ENCODE measurements at regions not wholly inside any gene's neighbourhood (a gene's known extent, or its start where the extent isn't known, plus 50 kb on each side); places are given as distances from the start of the nearest gene placed in this dataset.

DNA sequence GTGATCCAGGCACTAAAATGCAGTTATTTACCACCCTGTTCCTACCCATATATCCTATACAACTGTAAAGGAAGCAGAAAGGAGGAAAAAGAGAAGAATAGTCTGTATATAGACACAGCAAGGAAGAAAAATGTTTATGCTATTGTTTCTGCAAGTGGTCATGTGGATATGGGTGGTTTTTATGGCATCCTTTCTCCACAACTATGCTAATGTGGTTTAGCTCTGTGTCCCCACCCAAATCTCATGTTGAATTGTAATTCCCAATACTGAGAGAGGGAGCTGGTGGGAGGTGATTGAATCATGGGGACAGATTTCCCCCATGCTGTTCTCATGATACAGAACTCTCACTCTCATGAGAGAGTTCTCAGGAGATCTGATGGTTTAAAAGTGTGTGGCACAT, 439.8 kb downstream of the ZSWIM6 start:
- no peak for DNase-seq (ENCODE audit: low read depth in 1 of 2, low spot score in 2 of 2)
- Histone ChIP-seq H3K36me3 (ENCODE audit: control insufficient read depth in 2 of 4, insufficient read depth in 4 of 4, low read length in 3 of 4) (no peaks in the 10 kb centered on the region), H2BK120ac (replicated peaks; ENCODE audit: low read depth, low read length) (no peak overlapping the region), H3K4me1 (replicated peaks in 1 of 4; ENCODE audit: control insufficient read depth in 3 of 4, insufficient read depth in 4 of 4, low read length in 3 of 4) (no peaks in the 10 kb centered on the region), H3K23ac (ENCODE audit: insufficient read length) (no peak overlapping the region), H3K4me3 (ENCODE audit: extremely low read depth in 1 of 4, insufficient read depth in 2 of 4, low read depth in 3 of 4, low read length in 4 of 4) (no peak overlapping the region), H4K5ac (ENCODE audit: insufficient read length, low read depth, low read length) (no peak overlapping the region), H2BK12ac (ENCODE audit: low read depth, low read length) (no peak overlapping the region), H3K79me1 (ENCODE audit: low read depth, low read length) (no peaks in the 10 kb centered on the region), H4K8ac (ENCODE audit: extremely low read depth, insufficient read depth, low read length) (no peak overlapping the region), H3K9me3 (ENCODE audit: insufficient read depth in 2 of 2, low read depth in 1 of 2, low read length in 1 of 2) (no peaks in the 10 kb centered on the region; a peak in 1 of 4 replicates), H3K56ac (replicated peaks; ENCODE audit: insufficient read length, low read depth, low read length) (no peak overlapping the region), H2BK5ac (ENCODE audit: low read depth, low read length) (no peak overlapping the region), H3K9ac (replicated peaks in 1 of 4; ENCODE audit: extremely low read depth in 1 of 4, low read depth in 3 of 4, low read length in 3 of 4) (no peak overlapping the region), H2BK20ac (ENCODE audit: low read length) (no peak overlapping the region), H2BK15ac (ENCODE audit: low read length) (no peak overlapping the region), H3K23me2 (ENCODE audit: low read depth, low read length) (no peaks in the 10 kb centered on the region), H3K79me2 (ENCODE audit: control insufficient read depth in 1 of 2, insufficient read depth in 2 of 2, low read length in 2 of 2) (no peaks in the 10 kb centered on the region), H4K20me1 (replicated peaks in 1 of 2; ENCODE audit: control insufficient read depth in 1 of 2, insufficient read depth in 2 of 2, low read length in 2 of 2) (no peaks in the 10 kb centered on the region), H3K27ac (ENCODE audit: low read depth, low read length) (no peak overlapping the region), H2AK5ac (ENCODE audit: low read depth, low read length) (no peak overlapping the region), H3K18ac (ENCODE audit: extremely low read depth, low read length) (no peak overlapping the region), H3K27me3 (replicated peaks in 1 of 4; ENCODE audit: control insufficient read depth in 3 of 4, extremely low read depth in 1 of 4, insufficient read depth in 3 of 4, low read length in 3 of 4) (no peaks in the 10 kb centered on the region), H2AFZ (ENCODE audit: low read length) (no peak overlapping the region), H4K91ac (replicated peaks; ENCODE audit: insufficient read length, low read length) (no peak overlapping the region), H3K14ac (ENCODE audit: insufficient read length) (no peak overlapping the region), H3K4me2 (ENCODE audit: insufficient read depth in 1 of 2, low read depth in 2 of 2, low read length in 2 of 2) (no peak overlapping the region), H3K4ac (replicated peaks; ENCODE audit: insufficient read length, low read depth, low read length) (no peak overlapping the region)
- POLR2A ChIA-PET (ENCODE audit: partially characterized antibody), result no interaction called here
- no peak for TF ChIP-seq TAF7 (optimal IDR thresholded peaks at IDR 0.05; ENCODE audit: borderline replicate concordance, low read depth, low read length)
- no peak for TF ChIP-seq SP2 (IDR thresholded peaks at IDR 0.05; ENCODE audit: low read length)
- no peak for TF ChIP-seq KDM5A (IDR thresholded peaks at IDR 0.05; ENCODE audit: low read length)
- no peak for TF ChIP-seq SUZ12 (IDR thresholded peaks at IDR 0.05; ENCODE audit: low read length)
- no peak for TF ChIP-seq POU5F1 (IDR thresholded peaks at IDR 0.05; ENCODE audit: low read depth, low read length)
- TF ChIP-seq, protein P1, sequence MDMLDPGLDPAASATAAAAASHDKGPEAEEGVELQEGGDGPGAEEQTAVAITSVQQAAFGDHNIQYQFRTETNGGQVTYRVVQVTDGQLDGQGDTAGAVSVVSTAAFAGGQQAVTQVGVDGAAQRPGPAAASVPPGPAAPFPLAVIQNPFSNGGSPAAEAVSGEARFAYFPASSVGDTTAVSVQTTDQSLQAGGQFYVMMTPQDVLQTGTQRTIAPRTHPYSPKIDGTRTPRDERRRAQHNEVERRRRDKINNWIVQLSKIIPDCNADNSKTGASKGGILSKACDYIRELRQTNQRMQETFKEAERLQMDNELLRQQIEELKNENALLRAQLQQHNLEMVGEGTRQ (IDR thresholded peaks at IDR 0.05; ENCODE audit: low read length), result no peak
- TF ChIP-seq, protein P2, sequence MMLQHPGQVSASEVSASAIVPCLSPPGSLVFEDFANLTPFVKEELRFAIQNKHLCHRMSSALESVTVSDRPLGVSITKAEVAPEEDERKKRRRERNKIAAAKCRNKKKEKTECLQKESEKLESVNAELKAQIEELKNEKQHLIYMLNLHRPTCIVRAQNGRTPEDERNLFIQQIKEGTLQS (IDR thresholded peaks at IDR 0.05; ENCODE audit: insufficient read depth, low read depth, low read length), result no peak
- no peak for FAIRE-seq
- CTCF ChIA-PET (ENCODE audit: partially characterized antibody), result interaction anchor here (0.6 kb wide), 1 partner anchor 303 kb away, joined by 3 read pairs; no protein-coding TSS in a partner anchor
